HG02798 (cell line): ENCODE measurements at regions not wholly inside any gene's neighbourhood (a gene's known extent, or its start where the extent isn't known, plus 50 kb on each side); places are given as distances from the start of the nearest gene placed in this dataset.

Experiments used
- ATAC-seq: cut with Tn5 transposase; IDR thresholded peaks from one replicate; pipeline ENCODE4 v1.9.1; 2021; ENCODE audit warnings: mild to moderate bottlenecking; ENCODE audit not compliant: unreplicated experiment, poor library complexity

DNA sequence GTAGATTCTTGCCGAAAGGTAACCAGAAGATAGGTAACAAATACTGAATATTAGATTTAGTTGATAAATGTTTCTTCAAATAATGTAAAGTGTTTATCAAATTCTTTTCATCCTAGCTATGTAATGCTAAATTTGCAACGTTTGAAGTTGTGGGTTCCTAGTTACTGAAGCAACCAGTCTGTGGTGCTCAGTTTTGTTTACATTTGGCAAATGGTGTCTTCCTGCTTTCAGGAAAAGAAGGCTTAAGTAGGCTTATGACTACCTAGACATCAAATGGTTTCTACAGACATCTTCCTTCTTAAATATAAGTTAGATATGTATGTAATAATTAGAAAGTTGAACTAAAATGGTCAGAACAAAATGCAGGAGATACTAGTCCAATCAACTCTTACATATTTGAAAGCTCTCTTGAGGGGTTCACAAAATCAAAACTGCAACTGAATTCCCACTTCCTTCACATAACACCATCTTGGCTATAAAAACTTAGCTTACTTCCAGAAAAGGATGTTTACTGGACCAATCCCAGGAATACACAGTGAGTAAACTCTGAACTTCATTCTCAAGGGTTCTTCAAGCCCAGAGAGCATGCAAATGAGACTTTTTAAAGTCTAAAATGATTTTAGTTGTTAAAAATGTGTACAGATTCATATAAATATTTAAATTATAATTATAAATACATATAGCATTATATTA is 125.7 kb upstream of the ITGA1 start:
- no peak for ATAC-seq

GRCh38 chr5:52665559-52665958 is 122.2 kb upstream of the ITGA1 start:
- ATAC-seq = no peak

- no peak for ATAC-seq
Measured at GRCh38 chr5:52668139-52668538, 119.6 kb upstream of the ITGA1 start.

- ATAC-seq = no peak
Measured at GRCh38 chr5:52668544-52669185, 119.1 kb upstream of the ITGA1 start.

DNA sequence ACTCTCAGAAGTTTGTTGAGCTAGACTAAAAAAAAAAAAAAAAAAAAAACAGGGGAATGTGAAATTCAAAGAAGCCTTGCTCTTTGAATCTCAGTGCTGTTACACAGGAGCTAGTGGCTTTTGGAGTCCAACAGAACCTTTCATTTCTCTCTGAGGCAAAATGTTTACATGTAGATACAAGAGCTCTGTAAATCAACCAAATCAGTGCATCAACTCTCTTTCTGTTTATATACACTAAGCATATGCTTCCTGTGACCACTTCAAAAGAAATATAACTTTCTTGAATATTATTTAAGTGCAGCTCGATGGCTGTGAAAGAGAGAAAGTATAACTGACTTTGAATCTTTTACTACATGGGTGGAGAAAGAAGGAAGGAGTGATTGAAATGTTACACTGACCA is 115.3 kb upstream of the ITGA1 start:
- no peak for ATAC-seq

DNA sequence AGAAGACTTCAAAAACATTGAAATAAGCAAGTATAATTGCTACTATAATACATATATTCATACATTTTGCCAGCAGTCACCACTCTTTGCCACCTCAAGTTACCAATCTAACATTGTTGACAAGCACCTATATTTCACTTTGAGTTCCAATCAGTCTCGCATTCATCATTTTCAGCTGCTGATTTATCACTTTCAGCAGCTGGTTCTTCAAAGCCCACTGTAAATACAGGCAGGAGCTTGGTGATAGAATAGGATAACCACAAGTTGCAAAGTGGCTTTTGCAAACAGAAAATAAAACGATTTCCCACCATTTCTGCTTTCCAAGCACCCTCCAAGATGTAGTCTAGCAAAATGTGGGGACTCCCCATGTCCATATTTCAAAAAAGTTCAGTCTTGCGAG is 114.2 kb upstream of the ITGA1 start:
- ATAC-seq = no peak

- ATAC-seq = no peak
Measured at GRCh38 chr5:52674815-52675545, 112.7 kb upstream of the ITGA1 start.

GRCh38 chr5:52682492-52682891 is 105.2 kb upstream of the ITGA1 start:
- ATAC-seq = no peak

DNA sequence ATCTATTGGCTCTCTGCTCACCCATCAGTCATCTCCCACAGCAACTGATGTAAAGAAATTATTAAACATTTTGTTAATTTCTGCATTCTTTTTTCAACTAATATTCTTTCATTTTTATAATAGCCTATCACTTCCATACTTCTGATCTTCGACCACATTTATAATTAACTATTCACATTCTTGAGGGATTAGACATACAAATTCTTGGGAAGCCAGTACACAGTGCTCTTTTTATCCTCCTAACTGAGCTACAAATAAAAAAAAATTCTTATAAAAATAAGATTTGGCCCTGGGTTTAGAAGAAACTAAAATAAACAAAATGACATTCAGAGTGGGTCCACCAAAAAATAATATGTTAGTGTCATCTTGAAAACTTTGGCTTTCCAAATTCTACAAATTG is 103.7 kb upstream of the ITGA1 start:
- ATAC-seq = no peak

DNA sequence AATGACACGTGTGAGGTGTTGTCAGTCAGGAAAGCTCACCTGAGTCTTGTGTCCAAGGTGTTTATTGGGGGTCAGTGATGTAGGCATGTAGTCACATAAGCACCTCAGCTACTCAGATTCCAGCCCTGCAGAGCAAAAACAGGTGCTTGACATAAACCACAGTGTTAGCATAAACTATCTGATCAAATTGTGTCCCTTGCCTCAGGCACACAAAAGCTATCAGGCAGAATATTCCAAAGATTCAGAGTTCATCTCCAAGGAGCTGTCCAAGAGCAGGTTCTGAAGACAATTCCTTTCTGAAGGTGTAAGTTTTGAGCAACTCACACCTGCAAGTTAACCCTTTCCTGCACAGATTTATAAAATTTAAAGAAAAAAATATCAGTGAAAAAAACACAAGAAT is 102.2 kb upstream of the ITGA1 start:
- no peak for ATAC-seq

DNA sequence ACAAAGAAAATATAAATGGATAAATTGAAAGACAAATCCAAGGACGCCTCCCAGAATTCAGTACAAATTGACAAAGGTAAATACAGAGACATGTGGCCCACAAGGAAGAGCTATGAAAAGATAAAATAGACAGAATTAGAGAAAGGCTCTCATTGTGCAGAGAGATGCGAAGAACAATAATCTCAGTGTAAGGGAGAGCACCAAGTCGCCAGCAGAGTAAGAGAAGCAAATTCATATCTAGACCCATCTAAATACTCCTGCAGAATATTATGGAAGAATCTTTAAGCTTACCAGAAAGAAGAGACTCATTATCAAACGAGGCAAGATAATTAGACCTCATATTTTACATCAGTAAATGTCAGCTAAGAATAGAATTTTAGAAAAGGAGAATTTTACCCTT is 101.7 kb upstream of the ITGA1 start:
- ATAC-seq = no peak

GRCh38 chr5:52690236-52690768 is 97.4 kb upstream of the ITGA1 start:
- no peak for ATAC-seq

DNA sequence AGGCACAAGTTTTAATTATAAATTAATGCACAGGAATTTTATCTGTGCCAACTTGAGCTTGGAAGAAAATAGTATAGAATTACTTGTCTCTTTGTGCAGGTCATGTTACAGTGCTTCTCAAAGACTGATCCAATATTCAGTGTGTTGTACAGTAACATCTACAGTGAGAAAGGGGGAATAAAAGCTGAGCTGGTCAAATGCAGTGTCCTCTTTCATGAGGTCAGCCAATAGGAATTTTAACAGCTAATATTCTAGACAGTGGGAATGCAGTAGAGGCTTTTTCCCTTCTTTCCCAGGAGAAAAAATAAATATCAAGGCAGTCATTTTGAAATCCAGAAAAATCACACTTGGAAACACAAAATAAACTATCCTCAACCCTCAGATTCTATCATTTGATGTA is 95.7 kb upstream of the ITGA1 start:
- ATAC-seq = no peak

DNA sequence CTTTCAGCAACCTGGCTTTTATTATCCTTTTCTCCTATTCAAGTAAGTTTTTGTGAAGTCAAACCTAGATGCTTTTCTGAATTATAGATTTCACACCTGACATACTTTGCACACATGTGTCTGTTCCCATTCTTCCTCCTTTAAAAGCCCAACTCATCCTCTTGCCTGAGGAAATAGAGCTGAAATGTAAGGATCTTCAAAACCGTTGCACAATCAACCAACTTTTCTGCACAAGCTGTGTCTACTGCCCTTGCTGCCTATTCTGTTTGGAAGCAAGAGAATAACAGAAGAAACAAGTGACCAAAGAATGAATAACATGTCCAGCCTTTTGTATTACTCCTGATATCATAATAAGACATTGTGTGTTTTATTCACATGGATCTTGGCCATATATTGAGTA is 95.1 kb upstream of the ITGA1 start:
- ATAC-seq = no peak

- ATAC-seq = peak; percentile 57
Measured at GRCh38 chr5:52693280-52693679, 94.4 kb upstream of the ITGA1 start.

DNA sequence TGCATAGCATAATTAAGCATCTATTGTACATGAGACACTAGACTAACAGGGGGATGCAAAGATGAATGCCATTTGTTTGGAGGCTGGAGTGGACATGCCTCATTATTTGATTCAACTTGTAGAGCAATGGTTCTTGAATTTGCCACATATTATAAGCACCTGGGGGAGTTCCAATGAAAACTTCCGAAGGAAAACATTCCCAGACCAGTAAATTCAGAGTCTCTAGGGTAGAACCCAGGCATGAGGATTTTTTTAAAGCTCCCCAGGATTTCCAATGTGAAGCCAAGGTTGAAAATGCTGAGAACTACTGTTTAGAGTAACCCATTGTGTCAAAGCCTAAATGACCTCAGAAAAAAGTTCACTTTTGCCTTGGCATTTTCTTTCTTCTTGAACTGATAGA is 93.9 kb upstream of the ITGA1 start:
- no peak for ATAC-seq

- ATAC-seq = no peak
Measured at GRCh38 chr5:52694648-52695047, 93.1 kb upstream of the ITGA1 start.

DNA sequence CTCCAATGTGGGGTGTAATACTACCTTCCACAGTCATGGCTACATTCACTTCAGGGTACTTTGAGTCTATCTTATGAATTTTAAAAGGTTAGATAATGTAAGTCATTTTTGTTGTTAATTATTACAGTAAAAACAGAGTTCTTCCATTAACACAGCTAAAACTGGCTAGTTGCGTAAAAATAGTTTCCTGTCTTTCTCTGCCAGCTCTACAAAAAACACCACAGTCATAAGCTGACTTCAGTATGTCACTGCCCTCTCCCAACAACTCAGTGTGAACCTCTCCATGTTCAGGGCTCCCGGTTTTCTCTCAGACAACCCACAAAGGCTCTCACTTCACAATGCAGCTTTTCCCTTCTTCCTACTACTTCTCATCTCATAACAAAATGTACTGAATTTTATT is 84.8 kb upstream of the ITGA1 start:
- no peak for ATAC-seq

GRCh38 chr5:52703321-52703720 is 84.4 kb upstream of the ITGA1 start:
- no peak for ATAC-seq

DNA sequence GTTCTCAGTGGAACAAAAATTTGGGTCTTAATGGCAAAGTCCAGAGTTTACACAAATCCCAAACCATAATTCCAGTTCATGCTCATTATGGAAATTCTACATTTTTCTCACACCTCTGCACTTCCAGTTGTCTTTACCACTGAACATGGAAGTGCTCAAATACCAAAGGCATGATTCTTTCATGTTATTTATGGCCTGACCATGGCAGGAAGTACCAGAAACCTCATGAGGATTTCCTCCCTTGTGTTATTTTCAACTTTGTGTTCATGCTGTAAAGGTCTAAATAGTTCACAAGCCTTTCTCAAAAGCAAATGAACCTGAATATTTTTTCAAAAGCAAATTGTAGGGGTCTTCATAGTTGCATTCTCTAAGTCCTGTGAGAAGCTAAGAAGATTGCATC is 82.0 kb upstream of the ITGA1 start:
- no peak for ATAC-seq

DNA sequence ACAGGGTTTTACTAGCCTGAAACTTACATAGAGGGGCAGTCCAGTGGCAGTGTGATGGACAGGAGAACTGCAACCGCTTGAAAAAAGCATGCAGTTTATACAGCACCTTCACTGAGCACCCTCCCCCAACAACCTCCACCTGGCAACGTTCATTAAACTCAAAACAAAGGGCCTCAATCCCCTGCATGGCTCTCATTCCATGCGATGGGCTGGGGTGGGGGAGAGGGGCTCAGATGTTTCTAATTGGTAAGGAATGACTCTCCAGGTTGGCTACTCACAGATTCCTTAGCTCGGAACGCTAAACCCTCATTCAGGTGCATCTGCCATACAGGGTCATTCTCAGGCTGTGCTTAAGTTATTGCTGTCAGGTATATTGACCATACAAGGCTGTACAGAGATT is 80.9 kb upstream of the ITGA1 start:
- no peak for ATAC-seq
